GM10266 (cell line): ENCODE measurements at regions not wholly inside any gene's neighbourhood (a gene's known extent, or its start where the extent isn't known, plus 50 kb on each side); places are given as distances from the start of the nearest gene placed in this dataset.

Source experiments
- DNase-seq: peaks from one replicate; pipeline ENCODE4 v3.0.0; 2012; ENCODE audit errors: extremely low spot score
- TF ChIP-seq, protein P1 (sequence below): IDR thresholded peaks from 2 replicates; pipeline ENCODE4 v1.5.1; 2012; ENCODE audit warnings: mild to moderate bottlenecking, low read depth; ENCODE audit not compliant: control insufficient read depth, insufficient read depth; ENCODE audit errors: missing control alignments

DNA sequence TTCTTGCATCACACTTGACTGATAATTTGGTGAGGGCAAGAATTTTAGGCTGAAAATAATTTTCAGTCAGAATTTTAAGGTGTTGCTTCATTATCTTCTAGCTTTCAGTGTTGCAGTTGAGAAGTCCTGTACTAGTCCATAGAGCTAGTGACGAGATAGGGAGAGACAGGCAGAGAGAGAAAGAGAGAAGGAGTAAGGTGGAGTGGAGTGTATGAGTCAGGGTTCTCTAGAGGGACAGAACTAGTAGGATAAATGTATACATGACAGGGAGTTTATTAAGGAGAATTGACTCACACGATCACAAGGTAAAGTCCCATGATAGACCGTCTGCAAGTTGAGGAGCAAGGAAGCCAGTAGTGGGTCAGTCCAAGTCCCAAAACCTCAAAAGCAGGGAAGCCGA, 127.2 kb downstream of the UTP18 start:
- DNase-seq: no peak
- TF ChIP-seq, protein P1, sequence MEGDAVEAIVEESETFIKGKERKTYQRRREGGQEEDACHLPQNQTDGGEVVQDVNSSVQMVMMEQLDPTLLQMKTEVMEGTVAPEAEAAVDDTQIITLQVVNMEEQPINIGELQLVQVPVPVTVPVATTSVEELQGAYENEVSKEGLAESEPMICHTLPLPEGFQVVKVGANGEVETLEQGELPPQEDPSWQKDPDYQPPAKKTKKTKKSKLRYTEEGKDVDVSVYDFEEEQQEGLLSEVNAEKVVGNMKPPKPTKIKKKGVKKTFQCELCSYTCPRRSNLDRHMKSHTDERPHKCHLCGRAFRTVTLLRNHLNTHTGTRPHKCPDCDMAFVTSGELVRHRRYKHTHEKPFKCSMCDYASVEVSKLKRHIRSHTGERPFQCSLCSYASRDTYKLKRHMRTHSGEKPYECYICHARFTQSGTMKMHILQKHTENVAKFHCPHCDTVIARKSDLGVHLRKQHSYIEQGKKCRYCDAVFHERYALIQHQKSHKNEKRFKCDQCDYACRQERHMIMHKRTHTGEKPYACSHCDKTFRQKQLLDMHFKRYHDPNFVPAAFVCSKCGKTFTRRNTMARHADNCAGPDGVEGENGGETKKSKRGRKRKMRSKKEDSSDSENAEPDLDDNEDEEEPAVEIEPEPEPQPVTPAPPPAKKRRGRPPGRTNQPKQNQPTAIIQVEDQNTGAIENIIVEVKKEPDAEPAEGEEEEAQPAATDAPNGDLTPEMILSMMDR: no peak

DNA sequence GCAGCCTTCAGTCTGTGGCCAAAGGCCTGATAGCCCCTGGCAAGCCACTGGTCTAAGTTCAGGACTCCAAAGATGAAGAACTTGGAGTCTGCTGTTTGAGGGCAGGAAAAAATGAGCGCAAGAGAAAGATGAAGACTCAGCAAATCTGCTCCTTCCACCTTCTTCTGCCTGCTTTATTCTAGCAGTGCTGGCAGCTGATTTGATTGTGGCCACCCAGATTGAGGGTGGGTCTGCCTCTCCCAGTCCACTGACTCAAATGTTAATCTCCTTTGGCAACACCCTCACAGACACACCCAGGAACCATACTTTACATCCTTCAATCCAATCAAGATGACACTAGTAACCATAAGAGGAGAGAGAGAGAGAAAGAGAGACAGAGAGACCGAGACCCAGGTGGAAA, 127.6 kb downstream of the UTP18 start:
- DNase-seq: no peak
- TF ChIP-seq, protein P1: no peak

DNA sequence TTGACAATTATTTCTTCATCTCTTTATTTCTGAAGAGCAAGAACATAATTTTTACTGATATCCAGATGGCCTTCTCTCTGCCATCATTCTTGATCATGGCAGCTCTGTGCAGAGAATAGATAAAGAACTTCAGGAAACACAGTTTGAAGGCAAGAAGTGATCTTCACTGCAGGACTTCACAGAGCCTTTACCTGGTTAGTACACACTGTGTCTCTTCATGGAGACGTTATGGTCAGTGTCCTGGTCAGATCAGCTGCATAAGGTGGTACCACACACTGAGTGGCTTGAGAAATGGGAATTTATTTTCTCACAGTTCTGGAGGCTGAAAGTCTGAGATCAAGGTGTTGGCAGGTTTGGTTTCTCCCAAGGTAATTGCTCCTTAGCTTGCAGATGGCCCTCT, 129.5 kb downstream of the UTP18 start:
- TF ChIP-seq, protein P1: no peak
- no peak for DNase-seq

DNA sequence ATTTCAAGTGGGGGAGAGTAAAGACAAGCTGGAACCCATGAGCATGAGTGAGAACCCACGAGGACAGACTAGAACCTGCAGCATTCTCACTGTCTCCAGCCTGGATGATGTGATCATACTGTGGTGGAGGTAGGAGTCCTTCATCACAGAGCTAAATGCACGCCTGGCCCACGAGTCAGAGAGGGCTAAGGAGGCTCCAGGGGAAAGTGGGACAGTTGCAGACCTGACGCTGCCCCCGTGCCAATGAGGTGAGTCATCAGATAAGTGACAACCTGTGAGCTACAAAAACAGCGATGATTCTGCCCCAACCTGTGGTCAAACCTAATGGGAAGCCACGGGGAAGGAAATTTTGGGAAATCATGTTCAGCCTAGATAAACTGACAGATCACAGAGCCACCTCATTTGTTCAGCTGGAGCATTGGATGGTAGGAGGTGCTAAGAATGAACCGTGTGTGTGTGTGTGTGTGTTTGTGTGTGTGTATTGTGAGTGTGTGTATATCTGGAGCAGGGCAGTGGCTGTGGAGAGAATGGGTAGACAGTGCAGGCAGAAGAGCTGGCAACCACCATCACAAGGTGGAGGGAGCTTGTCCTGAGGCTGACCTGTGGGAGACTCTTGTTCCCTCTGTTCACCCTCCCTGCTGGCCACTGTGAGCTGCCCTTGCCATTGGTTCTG, 131.8 kb downstream of the UTP18 start:
- TF ChIP-seq, protein P1: no peak

DNA sequence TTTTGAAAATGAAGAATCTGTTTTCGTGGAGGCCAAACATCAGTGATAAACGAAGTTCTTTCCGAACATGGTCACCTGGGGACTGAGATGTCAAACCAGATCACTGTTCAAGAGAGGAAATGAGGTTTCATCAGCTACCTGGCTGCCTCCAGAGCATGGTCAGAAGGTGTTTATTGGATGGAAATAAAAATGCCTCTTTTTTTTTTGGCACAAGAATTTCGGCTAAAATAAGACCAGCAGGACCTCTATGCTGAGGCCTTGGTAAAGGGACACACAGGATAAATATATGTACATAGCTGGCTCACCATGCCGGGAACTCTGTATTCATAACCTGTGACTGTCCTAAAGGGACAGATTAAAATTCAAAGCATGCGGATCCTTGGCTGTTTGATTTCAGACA, 135.3 kb downstream of the UTP18 start:
- no peak for DNase-seq
- TF ChIP-seq, protein P1: no peak

More for the DNA sequence above, 131.8 kb downstream of the UTP18 start:
- DNase-seq: no peak

DNA sequence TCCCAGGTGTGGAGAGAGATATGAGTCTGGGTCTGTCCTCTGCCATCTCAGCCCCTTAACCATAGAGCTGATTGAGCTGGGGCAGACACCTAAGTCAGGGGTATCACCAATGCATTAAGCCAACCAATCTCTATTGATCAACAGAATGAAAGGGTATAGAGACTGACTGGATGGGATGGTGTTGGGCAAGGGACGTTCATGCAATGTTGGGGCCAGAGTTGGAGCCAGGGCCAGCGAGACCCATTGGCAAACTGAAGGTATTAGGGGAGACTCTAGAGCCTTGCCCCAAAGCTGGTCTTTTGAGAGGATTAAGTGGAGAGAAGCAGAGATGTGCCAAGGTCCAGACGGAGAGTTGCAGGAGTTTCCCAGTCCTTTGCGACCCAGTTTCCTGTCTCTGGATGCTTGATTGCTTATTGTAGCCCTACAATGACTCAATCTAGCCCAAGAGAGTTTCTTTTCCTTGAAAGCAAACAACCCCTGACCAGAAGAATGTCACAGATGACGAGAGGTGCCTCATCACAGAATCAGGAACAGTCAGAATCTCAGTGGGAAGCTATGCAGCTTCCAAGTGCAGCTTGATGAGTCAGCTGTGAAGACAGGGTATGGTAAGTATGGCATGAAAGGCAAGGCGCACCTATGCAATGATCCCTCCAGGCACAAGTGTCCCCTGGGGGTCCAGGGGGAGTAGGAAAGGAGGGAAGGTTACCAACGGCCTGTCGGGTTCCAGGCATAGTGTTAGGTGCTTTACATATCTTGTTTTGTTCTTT, 137.2 kb downstream of the UTP18 start:
- no peak for DNase-seq
- TF ChIP-seq, protein P1: no peak

DNA sequence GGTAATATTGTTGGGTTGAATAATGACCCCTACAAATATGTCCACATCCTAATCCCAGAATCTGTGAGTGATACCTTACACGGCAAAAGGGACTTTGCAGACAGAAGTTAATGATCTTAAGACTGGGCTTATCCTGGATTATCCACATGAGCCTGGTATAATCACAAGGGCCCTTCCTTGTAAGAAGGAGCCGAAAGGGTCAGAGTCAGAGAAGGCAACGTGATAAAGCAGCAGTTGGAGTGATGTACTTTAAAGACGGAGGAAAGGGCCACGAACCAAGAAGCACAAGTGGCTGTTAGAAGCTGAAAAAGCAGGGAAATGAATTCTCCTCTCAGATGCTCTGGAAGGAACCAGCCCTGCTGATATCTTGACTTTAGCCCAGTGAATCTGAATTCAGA, 137.8 kb downstream of the UTP18 start:
- no peak for DNase-seq
- TF ChIP-seq, protein P1: no peak
